H1 (cell line): ENCODE measurements at regions not wholly inside any gene's neighbourhood (a gene's known extent, or its start where the extent isn't known, plus 50 kb on each side); places are given as distances from the start of the nearest gene placed in this dataset.

ENCODE experiments used
- TF ChIP-seq, protein P1 (sequence below): IDR thresholded peaks from 2 replicates; pipeline ENCODE4 v1.6.1; 2012; ENCODE audit warnings: inconsistent platforms

DNA sequence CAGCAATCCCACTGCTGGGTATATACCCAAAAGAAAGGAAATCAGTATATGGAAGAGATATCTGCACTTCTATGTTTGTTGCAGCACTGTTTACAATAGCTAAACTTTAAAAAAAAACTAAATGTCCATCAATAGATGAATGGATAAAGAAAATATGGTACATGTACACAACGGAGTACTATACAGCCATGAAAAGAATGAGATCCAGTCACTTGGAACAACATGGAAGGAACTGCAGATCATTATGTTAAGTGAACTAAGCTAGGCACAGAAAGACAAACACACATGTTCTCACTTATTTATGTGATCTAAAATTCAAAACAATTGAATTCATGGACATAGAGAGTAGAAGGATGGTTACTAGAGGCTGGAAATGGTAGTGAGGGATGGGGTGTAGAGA is 400.7 kb downstream of the ZNF674 start (continued):
- TF ChIP-seq, protein P1, sequence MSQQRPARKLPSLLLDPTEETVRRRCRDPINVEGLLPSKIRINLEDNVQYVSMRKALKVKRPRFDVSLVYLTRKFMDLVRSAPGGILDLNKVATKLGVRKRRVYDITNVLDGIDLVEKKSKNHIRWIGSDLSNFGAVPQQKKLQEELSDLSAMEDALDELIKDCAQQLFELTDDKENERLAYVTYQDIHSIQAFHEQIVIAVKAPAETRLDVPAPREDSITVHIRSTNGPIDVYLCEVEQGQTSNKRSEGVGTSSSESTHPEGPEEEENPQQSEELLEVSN, result no peak
- TF ChIP-seq, all 59 proteins: peak for 0
